Karpas-422 (cell line): ENCODE measurements at regions not wholly inside any gene's neighbourhood (a gene's known extent, or its start where the extent isn't known, plus 50 kb on each side); places are given as distances from the start of the nearest gene placed in this dataset.
"Not testable (repeated sequence)": the region's sequence is repeated elsewhere in the genome, so short reads cannot be mapped to it uniquely, and the experiment has no call there.

Experiments used
- DNase-seq: peaks from one replicate; pipeline ENCODE4 v3.0.0-alpha.2; 2015
- H2AFZ ChIP-seq: fragments of 200-600 bp; sonication (generic); 2 replicates; pipeline ENCODE4 v1.6.1; 2014; ENCODE audit warnings: antibody characterized with exemption, low read length, mixed read lengths
- H3K27ac ChIP-seq: fragments of 200-600 bp; sonication (generic); 2 replicates; pipeline ENCODE4 v1.5.1; 2014; ENCODE audit warnings: mild to moderate bottlenecking, low read length, moderate library complexity
- H3K27me3 ChIP-seq: fragments of 200-600 bp; sonication (generic); 2 replicates; pipeline ENCODE4 v1.6.1; 2014; ENCODE audit warnings: low read length, mixed read lengths
- H3K36me3 ChIP-seq: fragments of 200-600 bp; sonication (generic); 2 replicates; pipeline ENCODE4 v1.6.1; 2014; ENCODE audit warnings: low read length, mixed read lengths; ENCODE audit not compliant: insufficient read depth
- H3K4me1 ChIP-seq: fragments of 200-600 bp; sonication (generic); 2 replicates; pipeline ENCODE4 v1.6.1; 2014; ENCODE audit warnings: mild to moderate bottlenecking, low read length, mixed read lengths
- H3K4me2 ChIP-seq: fragments of 200-600 bp; sonication (generic); 2 replicates; pipeline ENCODE4 v1.6.1; 2014; ENCODE audit warnings: low read length, low read depth, mild to moderate bottlenecking; ENCODE audit not compliant: poor library complexity, severe bottlenecking
- H3K4me3 ChIP-seq: fragments of 200-600 bp; sonication (generic); 2 replicates; pipeline ENCODE4 v1.5.1; 2014; ENCODE audit warnings: mild to moderate bottlenecking, antibody characterized with exemption, low read length, mixed read lengths
- H3K79me2 ChIP-seq: fragments of 200-600 bp; sonication (generic); 2 replicates; pipeline ENCODE4 v1.6.1; 2014; ENCODE audit warnings: mild to moderate bottlenecking, low read length, mixed read lengths
- H3K9ac ChIP-seq: fragments of 200-600 bp; sonication (generic); 2 replicates; pipeline ENCODE4 v1.6.0; 2014; ENCODE audit warnings: low read length
- H3K9me2 ChIP-seq: fragments of 200-600 bp; sonication (generic), shearing (Covaris generic); replicated peaks from 2 replicates; pipeline ENCODE4 v1.6.0; 2014; ENCODE audit warnings: mild to moderate bottlenecking, low read length, moderate library complexity; ENCODE audit not compliant: insufficient read depth
- H3K9me3 ChIP-seq: fragments of 300-700, 200-600 bp; sonication (generic); 2 replicates; pipeline ENCODE4 v1.6.1; 2014; ENCODE audit warnings: low read length, mixed read lengths
- H4K20me1 ChIP-seq: fragments of 200-600 bp; sonication (generic); 2 replicates; pipeline ENCODE4 v1.6.1; 2014; ENCODE audit warnings: mild to moderate bottlenecking, antibody characterized with exemption, low read length, low read depth; ENCODE audit not compliant: insufficient read depth

DNA sequence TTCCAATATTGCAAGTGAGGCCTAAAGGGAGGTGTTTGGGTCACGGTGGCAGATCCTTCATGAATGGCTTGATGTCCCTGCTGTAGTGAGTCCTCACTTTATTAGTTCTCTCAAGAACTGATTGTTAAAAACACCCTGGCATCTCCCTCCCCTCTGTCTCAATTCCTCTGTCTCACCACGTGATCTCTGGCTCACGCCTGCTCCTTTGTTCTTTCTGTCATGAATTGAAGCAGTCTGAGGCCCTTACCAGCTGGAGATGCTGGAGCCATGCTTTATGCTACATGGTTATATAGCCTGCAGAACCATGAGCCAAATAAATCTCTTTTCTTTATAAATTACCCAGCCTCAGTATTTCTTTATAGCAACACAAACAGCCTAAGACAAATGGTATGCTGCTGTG is 980.7 kb upstream of the GRIA3 start:
- no peak overlapping the region for H3K27ac ChIP-seq

DNA sequence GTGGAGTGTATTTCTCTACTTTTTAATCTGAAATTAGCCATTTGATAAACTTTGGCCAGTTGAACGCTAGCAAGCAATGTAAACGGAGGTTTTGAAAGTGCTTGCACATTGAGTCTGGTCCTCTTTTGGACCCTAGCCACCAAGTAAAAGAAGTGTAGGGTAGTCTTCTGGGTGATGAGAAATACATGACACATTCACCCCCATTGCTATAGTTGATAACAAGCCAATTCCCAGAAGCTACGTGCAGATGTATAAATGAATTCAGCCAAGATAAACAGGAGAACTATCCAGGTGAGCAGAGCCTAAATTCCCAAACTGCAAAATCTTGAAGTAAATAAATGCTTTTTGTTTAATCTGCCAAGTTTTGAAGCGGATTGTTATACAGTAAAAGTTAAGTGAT is 965.4 kb upstream of the GRIA3 start:
- Histone ChIP-seq H3K79me2 (no peaks in the 10 kb centered on the region), H3K9ac (no peak overlapping the region), H3K9me3 (no peaks in the 10 kb centered on the region; the same call in 1 of the 2 replicates), H2AFZ (no peak overlapping the region), H3K27ac (no peak overlapping the region), H4K20me1 (no peaks in the 10 kb centered on the region), H3K4me2 (no peak overlapping the region), H3K27me3 (no peaks in the 10 kb centered on the region), H3K4me3 (no peak overlapping the region), H3K9me2 (no peaks in the 10 kb centered on the region; the same call in 1 of the 2 replicates), H3K36me3 (no peaks in the 10 kb centered on the region), H3K4me1 (no peaks in the 10 kb centered on the region)
- no peak for DNase-seq

More for the DNA sequence above, 980.7 kb upstream of the GRIA3 start:
- H2AFZ ChIP-seq, result no peak overlapping the region
- H3K79me2 ChIP-seq, result no peaks in the 10 kb centered on the region
- H3K4me1 ChIP-seq, result no peaks in the 10 kb centered on the region
- H3K4me3 ChIP-seq, result no peak overlapping the region
- no peaks in the 10 kb centered on the region for H3K36me3 ChIP-seq
- H3K9me2 ChIP-seq, result no peaks in the 10 kb centered on the region
- H4K20me1 ChIP-seq, result no peaks in the 10 kb centered on the region
- peaks cover 10% of the 10 kb centered on the region for H3K9me3 ChIP-seq
- no peak overlapping the region for H3K9ac ChIP-seq
- no peak overlapping the region for H3K4me2 ChIP-seq
- no peak for DNase-seq
- no peaks in the 10 kb centered on the region for H3K27me3 ChIP-seq

DNA sequence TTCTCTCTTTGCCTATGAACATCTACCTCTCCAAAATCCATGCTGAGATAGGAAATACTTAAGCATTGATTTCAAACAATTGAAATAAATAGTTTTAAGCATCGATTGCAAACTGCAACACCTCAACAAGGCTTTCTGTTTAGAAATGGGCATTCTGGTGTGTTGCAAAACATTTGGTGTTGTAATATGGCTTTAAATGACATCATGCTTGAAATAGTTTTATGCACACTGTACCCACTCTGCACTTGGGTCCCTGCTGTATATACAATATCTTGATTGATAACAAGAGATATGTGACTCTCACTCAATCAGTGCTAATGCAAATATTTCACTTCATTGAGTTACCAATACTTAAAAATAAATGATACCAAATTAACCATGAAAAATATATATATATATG is 964.9 kb upstream of the GRIA3 start:
- Histone ChIP-seq H3K36me3 (no peaks in the 10 kb centered on the region), H3K9me3 (no peaks in the 10 kb centered on the region; the same call in 1 of the 2 replicates), H3K79me2 (no peaks in the 10 kb centered on the region), H2AFZ (no peak overlapping the region), H3K9ac (no peak overlapping the region), H3K9me2 (no peaks in the 10 kb centered on the region; the same call in 1 of the 2 replicates), H4K20me1 (no peaks in the 10 kb centered on the region), H3K4me1 (no peaks in the 10 kb centered on the region), H3K4me3 (no peak overlapping the region), H3K4me2 (no peak overlapping the region), H3K27me3 (no peaks in the 10 kb centered on the region), H3K27ac (no peak overlapping the region)
- no peak for DNase-seq

DNA sequence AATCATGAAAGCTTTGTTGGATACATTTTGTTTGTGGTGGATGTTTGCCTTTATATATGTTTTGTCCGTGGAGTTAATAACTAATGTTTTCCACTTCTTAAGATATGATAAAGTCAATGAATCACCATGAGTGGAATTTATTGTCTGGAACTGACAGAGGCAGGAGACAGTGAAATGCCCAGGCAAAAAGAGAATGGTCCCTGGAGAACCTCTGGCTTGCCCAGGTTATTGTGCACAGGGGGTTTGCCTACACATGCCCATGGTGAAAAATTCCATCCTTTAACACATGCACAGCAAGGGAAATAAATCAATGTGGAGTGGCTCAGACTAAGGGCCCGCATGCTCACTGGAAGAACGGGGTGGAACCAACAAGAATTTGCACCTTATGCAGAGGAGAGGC is 964.3 kb upstream of the GRIA3 start:
- H2AFZ ChIP-seq, result no peak overlapping the region
- DNase-seq, result no peak
- H3K36me3 ChIP-seq, result no peaks in the 10 kb centered on the region
- no peak overlapping the region for H3K9ac ChIP-seq
- no peaks in the 10 kb centered on the region; the same call in 1 of the 2 replicates for H3K9me2 ChIP-seq
- no peaks in the 10 kb centered on the region for H3K4me1 ChIP-seq
- H4K20me1 ChIP-seq, result no peaks in the 10 kb centered on the region
- no peaks in the 10 kb centered on the region for H3K79me2 ChIP-seq
- H3K27me3 ChIP-seq, result no peaks in the 10 kb centered on the region
- no peak overlapping the region for H3K27ac ChIP-seq
- H3K4me2 ChIP-seq, result no peak overlapping the region
- no peaks in the 10 kb centered on the region; the same call in 1 of the 2 replicates for H3K9me3 ChIP-seq
- H3K4me3 ChIP-seq, result no peak overlapping the region

DNA sequence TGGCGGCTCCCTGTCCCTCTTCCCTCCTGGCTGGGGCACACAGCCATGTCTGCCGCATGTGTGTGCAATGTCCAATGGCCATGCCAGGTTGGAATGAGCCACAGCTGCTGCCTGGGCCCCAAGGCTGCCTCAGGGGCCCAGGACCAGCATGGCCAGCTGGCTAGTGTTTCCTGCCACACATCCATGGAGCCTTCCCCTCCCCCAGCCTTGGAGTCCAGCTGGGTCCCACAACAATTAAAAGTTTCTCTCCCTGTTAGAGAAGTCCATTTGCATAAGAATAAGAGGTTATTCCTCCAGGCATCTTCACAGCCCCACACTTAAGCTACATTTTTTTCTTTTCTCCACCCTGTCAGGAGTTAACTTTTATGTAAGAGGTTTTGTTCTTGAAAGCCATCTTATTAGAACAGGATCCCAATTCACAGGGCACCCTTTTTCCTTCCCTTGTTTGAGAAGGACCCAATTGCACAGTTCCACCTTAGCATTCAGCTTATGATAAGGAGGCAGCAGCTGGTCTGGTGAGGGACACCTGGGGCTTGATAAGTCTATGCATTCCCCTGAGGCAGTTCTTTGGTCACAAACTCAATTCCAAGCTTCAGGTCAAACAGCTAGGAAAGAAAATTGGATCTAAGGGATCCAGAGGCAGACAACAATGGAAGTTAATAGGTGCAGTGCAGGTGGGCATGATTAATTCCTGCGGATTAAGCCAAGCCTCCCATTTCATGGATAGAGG is 963.3 kb upstream of the GRIA3 start:
- Histone ChIP-seq H3K79me2 (no peaks in the 10 kb centered on the region), H3K4me1 (no peaks in the 10 kb centered on the region), H3K9me3 (no peaks in the 10 kb centered on the region; the same call in 1 of the 2 replicates), H3K4me3 (no peak overlapping the region), H3K27ac (no peak overlapping the region), H3K27me3 (no peaks in the 10 kb centered on the region), H3K36me3 (no peaks in the 10 kb centered on the region), H3K9ac (no peak overlapping the region), H2AFZ (no peak overlapping the region), H3K4me2 (no peak overlapping the region), H4K20me1 (no peaks in the 10 kb centered on the region), H3K9me2 (no peaks in the 10 kb centered on the region; the same call in 1 of the 2 replicates)
- no peak for DNase-seq

DNA sequence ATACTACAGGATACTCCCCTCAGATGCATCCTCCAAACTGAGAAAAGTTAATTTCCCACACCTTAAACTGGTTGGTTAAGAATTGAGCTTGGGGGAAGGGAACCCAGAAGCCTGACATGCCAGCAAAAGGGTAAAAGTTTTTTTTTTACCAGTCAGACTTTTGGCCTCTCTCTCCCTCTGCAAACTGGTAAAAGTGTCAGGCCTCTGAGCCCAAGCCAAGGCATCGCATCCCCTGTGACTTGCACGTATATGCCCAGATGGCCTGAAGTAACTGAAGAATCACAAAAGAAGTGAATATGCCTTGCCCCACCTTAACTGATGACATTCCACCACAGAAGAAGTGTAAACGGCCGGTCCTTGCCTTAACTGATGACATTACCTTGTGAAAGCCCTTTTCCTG is 962.3 kb upstream of the GRIA3 start:
- H3K4me3 ChIP-seq, H3K27ac ChIP-seq, H2AFZ ChIP-seq, H3K27me3 ChIP-seq, H3K9ac ChIP-seq, H3K9me3 ChIP-seq, DNase-seq, H3K36me3 ChIP-seq, H3K4me2 ChIP-seq, H3K9me2 ChIP-seq, H3K4me1 ChIP-seq, H3K79me2 ChIP-seq, H4K20me1 ChIP-seq: not testable (repeated sequence)

DNA sequence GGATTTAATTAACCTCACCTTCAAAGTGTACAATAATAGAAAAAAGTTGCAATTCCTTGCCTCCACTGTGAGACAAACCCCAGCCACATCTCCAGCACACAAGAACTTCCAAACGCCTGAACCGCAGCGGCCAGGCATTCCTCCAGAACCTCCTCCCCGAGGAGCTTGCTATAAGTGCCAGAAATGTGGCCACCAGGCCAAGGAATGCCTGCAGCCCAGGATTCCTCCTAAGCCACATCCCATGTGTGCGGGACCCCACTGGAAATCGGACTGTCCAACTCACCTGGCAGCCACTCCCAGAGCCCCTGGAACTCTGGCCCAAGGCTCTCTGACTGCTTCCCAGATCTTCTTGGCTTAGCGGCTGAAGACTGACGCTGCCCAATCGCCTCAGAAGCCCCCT is 959.9 kb upstream of the GRIA3 start:
- H3K9ac ChIP-seq, H3K36me3 ChIP-seq, DNase-seq, H3K4me1 ChIP-seq, H3K27ac ChIP-seq, H3K4me3 ChIP-seq, H3K9me3 ChIP-seq, H3K4me2 ChIP-seq, H3K9me2 ChIP-seq, H2AFZ ChIP-seq, H3K27me3 ChIP-seq, H4K20me1 ChIP-seq, H3K79me2 ChIP-seq: not testable (repeated sequence)

DNA sequence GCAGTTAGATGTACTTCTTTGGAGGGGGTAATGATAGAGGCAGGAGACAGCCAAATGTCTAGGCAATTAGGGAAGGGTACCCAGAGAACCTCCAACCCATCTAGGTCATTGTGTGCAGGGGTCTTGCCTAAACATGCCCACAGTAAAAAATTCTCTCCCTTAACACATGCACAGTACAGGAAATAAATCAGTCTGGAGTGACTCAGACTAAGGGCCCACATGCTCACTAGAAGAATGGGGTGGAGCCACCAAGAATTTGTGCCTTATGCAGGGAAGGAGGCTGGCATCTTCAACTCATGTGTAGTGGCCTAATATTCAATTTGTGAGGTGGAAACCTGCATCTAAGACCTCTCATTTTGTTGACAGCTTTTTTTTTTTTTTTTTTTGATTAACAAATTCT is 945.3 kb upstream of the GRIA3 start:
- H3K27me3 ChIP-seq, result no peaks in the 10 kb centered on the region
- no peak overlapping the region for H2AFZ ChIP-seq
- H3K36me3 ChIP-seq, result no peaks in the 10 kb centered on the region
- no peak for DNase-seq
- H3K4me3 ChIP-seq, result no peak overlapping the region
- H3K79me2 ChIP-seq, result no peaks in the 10 kb centered on the region
- H3K27ac ChIP-seq, result no peak overlapping the region
- no peak overlapping the region for H3K9ac ChIP-seq
- no peaks in the 10 kb centered on the region for H4K20me1 ChIP-seq
- H3K4me1 ChIP-seq, result no peaks in the 10 kb centered on the region
- peaks cover 20% of the 10 kb centered on the region for H3K9me3 ChIP-seq
- no peak overlapping the region for H3K4me2 ChIP-seq
- no peaks in the 10 kb centered on the region for H3K9me2 ChIP-seq
